Anterior cingulate cortex (tissue), 58 donors: ENCODE measurements at regions not wholly inside any gene's neighbourhood (a gene's known extent, or its start where the extent isn't known, plus 50 kb on each side); places are given as distances from the start of the nearest gene placed in this dataset.

Experiments used
- DNase-seq, 58 donors: peaks; one replicate each; lab custom pipeline; 2025; lab: John Stamatoyannopoulos, UW

DNA sequence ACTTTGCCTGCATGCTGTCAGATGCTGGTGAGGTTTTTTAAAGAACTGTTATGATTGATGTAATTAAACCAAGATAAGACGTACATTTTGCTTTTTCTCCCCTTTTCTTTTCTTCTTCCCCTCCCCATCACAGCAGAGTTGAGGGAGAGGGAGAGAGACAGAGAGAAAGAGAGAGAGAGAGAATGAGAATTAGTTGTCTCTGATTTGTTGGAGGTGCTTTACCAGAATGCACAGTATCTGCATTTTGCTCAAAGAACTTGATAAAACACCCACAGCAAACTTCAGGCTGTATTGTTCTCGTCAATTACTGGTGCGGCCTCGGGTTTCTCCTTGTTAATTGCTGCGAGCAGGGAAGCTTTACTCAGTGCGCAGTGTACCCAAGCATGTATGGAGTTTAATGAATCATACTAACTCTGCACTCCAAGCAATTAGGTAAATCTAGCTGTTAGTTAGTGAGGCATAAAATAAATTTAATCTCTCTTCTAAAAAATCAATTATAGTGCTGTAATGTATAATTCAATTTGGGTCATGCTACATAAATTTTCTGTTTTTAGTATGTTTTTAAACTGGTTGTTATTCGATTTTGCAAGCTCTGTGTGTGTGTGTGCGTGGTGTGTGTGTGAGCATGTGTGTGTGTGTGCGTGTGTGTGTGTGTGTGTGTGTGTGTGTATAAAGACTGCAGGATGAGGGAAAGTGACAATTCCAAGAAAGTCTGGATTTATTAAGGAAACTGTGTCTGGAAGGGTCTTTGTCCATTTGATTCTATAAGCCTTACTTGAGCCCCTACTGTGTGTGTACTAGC lies 273.4 kb downstream of the TLE3 start:
- DNase-seq, result no peak

DNA sequence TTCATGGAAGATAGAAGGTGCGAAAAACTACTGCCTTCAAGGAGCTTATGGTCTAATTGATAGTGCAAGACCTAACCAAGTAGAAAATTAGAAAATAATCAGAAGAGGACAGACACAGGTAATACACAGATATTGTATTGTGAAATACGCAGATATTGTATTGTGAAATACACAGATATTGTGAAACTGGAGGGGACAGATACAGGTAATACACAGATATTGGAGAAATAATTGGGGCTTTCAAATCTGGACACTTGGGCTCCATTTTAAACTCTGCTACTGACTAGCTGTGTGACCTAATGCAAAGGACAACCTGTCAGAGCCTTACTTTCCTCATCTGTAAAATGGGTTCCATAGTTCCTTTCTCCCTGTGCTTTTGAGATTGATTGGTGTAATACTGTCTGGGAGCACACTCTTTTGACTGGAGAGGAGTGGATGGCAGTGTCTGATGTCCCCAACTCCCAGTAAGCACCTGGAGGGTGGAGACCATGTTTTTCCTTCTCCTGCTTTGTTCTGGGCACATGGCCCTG lies 272.8 kb downstream of the TLE3 start:
- no peak for DNase-seq

DNA sequence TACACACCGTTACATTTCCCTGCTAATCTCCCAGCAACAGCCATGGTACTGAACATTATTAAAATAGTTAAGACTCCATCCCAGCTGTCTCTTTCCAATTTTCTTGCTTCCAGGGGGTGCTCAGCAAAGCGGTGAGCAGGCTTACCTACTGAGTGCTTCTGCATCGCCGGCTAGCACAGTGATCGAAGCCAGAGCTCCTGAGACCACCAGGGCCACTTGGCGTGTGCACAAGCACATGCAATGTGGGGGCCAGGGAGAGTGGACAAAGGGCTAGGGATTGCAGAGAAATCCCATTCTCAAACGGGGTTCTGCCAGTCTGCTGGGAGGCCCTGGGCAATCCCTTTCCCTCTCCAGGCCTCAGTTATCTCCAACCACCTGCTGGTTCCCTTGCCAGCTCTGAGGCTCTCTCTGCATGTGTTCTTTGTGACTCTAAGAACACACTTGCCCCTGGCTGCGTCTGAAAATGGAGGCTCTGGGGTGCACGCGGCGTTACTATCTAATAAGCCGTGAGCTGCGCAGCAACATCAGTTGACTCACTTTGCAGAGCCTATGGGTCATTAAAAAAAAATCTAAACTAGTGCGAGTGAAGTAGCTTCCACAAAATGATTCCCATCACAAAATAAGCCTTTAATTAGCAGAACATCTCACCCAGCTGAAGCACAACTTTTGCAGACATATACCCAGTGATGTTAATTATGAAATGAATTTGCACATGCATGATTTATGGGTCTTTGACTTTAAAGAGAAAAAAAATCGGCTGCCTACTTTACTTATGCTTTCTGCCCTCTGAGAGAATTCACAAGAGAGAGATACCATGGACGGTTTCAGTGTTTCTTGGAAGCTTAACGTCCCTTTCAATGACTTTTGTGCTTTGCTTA lies 271.5 kb downstream of the TLE3 start:
- no peak for DNase-seq

DNA sequence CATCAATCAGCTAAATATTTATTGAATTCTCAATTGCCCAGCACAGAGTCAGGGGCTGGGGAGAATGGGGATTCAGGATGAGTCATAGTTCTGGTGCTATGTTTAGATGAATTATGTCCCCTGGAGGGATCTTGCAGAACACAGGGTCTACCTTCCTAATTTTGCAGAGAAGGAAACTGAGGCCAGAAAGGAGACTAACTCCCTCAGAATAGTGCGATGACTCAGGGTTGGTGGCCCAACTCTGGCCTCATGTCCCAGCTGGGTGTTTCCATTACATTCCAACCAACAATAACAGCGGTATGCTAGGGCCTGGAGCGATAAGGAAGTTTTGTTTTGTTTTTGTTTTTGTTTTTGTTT lies 270.9 kb downstream of the TLE3 start:
- no peak for DNase-seq

DNA sequence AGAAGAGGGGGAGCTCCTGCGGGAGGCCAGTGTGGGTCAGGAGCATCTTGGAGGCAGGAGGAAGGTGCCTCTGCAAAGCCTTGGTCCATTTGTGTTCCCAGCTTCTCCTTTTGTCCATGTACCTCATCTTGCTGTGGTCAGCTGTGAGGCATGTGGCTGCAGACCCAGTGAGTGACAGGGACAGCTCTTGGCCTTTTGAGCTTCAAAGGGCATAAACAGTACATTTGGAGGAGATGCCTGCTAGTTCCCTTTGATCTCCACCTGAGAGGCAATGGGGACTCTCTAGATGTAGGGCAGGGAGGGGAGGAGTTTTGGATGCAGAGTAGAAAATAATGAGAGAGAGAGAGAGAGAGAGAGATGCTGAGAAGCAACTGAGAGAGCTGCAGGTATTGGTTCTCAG lies 270.0 kb downstream of the TLE3 start:
- no peak for DNase-seq

GRCh38 chr15:69828181-69828828 lies 269.4 kb downstream of the TLE3 start:
- DNase-seq, result no peak

DNA sequence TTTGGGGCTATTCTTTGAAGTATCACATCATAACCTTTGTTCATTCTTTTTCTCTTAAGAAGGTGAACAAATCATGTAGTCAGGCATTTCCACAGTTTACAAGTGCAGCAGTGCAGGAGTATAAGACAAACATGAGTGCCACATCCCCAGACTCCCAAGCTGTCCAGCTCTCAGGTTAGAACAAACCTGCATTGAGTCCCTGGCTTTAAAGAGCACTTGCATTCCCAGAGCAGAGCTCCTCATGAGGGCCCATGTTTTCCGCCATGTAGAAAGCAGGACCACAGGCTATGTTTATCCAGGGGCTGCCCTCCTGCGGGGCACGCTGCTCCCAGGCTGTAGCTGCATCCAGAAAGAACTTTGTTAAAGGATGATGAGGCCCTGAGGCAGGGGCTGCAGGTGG lies 267.7 kb downstream of the TLE3 start:
- no peak for DNase-seq

DNA sequence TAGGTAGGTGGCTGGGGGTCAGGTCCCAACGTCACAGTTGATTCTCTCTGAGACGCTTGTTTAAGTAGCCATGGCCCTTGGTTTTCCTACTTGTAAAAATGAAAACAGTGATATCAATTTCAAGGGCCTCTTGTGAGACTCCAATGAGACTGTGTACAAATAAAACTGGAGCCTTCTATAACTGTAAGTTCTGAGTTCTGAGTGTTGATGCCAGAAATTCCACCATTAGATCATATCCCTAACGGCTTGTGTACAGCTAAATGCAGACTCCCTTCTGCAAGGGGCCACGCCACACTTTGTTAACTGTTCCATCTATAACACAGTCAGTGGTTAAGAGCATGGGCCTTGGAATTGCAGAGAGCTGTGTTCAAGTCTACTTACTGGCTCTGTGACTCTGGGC lies 267.3 kb downstream of the TLE3 start:
- DNase-seq, result no peak

DNA sequence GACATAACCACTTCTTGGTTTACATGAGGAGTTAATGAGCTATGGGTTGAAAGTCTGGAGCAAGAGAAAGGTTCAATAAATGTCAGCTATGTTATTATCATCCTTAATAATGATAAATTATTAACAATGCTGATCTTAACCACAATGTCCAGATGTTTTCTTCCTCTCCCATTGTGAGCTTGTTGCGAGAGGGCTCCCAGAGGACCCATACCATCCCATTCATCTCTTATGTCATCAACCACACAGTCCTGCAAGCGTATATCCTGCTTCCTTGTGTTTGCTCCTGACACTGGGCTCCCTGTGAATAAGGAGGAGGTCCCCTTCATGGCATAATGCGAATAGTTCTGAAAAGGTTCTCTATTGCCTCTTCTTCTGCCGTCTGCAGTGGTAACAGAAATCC lies 266.8 kb downstream of the TLE3 start:
- no peak for DNase-seq

DNA sequence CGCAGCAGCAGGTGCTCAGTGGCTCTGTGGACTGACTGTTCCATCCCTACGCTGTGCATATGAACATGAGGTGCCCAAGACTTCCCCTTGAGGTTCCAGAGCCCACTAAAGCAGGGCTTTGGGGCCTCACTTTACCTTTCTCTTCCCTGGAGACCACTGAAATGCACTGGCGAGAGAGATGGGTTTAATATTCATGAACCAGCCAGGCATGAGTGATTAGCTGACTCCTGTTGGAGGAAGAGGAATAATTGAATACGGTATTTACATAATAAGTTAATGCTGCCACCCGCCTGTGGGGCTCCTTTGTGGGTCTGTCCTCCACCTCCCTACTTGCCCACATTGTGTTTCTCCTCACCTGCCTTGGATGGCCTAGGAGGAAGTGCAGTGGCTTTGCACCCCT lies 263.4 kb downstream of the TLE3 start:
- no peak for DNase-seq

DNA sequence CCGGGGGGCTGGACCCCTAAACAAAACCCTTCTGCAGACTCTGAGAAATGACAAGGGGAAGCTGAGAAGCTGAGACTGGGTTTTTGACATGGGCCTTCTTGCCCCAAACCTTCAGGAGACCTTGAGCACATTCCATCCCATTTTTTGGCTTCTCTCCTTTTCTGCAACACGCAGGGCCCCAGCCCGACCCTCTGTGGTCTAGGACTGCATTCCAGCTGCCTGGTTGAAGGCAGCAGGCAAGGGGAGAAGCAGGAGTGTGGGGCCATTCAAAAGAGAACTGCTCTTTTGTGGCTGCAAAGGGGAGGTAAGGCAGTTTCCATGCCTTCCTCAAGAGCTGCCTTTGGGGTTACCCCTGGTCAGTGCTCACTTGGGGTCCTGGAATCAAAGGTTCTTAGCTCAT lies 263.0 kb downstream of the TLE3 start:
- DNase-seq, result no peak

- DNase-seq, result no peak
Observed at GRCh38 chr15:69836048-69836447, 261.7 kb downstream of the TLE3 start.

- DNase-seq, result no peak
Observed at GRCh38 chr15:69836526-69837230, 261.0 kb downstream of the TLE3 start.

DNA sequence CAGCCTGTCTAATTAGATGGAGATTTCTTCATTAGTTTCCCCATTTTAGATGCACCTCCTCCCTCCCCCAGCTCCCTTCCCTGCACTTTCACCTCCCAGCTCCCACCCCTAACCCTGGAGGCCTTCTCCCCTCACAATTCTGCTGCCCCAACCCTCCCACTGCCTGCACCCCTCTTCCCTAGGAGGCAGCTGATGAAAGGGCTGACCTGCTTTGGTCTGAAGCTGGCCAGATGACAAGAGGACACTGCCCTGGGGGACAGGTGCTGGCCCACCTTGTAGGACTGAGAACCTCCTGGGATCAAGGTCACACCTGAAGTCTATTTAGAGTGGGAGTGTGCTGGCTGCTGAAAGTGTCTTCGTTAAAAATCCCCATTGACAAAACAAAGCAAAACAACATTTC lies 259.4 kb downstream of the TLE3 start:
- DNase-seq, result no peak

GRCh38 chr15:69838994-69839393 lies 258.7 kb downstream of the TLE3 start:
- DNase-seq, result no peak

GRCh38 chr15:69841113-69841828 lies 256.4 kb downstream of the TLE3 start:
- DNase-seq, result no peak

GRCh38 chr15:69842851-69843250 lies 254.9 kb downstream of the TLE3 start:
- DNase-seq, result no peak

DNA sequence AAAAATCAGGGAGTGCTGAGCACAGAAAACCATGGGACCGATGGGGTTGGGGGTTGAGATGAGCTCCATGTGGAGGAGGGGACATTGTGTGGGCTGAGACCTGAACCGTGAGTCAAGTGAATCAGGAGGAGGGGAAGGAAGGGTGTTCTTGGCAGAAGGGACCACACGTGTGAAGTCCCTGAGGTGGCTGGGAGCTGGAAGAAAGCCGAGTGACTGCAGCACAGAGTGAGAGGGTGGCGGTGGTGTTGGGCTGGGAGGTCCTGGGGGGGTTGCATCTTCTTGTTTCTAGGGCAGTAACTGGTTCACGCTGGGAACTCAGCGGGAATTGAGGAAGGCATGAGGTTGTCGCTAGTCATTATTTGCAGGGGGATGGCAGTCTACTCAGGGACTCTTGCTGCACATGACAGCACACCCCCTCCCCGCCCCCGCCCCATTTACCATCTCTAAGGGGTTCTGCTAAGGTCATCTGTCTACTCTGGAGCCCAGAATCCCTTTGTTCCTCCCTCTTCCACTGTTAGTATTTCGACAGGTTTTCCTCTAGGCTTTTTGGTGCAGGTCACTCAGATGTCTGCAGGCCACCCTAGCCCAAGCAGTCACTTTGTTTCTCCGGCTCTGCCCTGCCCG lies 254.3 kb downstream of the TLE3 start:
- no peak for DNase-seq

- DNase-seq, result no peak
Observed at GRCh38 chr15:69843900-69844304, 253.8 kb downstream of the TLE3 start.
